ENCODE measurements at regions not wholly inside any gene's neighbourhood (a gene's known extent, or its start where the extent isn't known, plus 50 kb on each side); places are given as distances from the start of the nearest gene placed in this dataset.
"Not testable (repeated sequence)": the region's sequence is repeated elsewhere in the genome, so short reads cannot be mapped to it uniquely, and the experiment has no call there.

DNA sequence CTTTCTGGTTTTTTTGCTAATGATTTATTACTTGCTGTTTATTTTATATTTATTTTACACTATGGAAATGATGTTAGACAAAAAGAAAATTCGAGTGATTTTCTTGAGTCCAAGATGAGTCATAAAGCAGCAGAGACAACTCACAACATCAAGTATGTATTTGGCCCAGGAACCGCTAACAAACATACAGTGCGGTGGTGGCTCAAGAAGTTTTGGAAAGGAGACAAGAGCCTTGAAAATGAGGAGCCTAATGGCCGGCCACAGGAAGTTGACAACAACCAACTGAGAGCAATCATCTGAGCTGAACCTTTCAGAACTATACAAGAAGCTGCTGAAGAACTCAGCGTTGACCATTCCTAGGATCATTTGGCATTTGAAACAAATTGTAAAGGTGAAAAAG lies 594.1 kb downstream of the SATB2 start:
- TF ChIP-seq, protein P1, sequence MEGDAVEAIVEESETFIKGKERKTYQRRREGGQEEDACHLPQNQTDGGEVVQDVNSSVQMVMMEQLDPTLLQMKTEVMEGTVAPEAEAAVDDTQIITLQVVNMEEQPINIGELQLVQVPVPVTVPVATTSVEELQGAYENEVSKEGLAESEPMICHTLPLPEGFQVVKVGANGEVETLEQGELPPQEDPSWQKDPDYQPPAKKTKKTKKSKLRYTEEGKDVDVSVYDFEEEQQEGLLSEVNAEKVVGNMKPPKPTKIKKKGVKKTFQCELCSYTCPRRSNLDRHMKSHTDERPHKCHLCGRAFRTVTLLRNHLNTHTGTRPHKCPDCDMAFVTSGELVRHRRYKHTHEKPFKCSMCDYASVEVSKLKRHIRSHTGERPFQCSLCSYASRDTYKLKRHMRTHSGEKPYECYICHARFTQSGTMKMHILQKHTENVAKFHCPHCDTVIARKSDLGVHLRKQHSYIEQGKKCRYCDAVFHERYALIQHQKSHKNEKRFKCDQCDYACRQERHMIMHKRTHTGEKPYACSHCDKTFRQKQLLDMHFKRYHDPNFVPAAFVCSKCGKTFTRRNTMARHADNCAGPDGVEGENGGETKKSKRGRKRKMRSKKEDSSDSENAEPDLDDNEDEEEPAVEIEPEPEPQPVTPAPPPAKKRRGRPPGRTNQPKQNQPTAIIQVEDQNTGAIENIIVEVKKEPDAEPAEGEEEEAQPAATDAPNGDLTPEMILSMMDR (IDR thresholded peaks at IDR 0.05; ENCODE audit: low read depth, low read length): no peak
- Histone ChIP-seq H3K27ac (ENCODE audit: low read depth, low read length) (no peak overlapping the region), H3K27me3 (ENCODE audit: control insufficient read depth, insufficient read depth, low read length) (no peaks in the 10 kb centered on the region), H3K9me3 (ENCODE audit: control insufficient read depth, insufficient read depth, low read length) (no peaks in the 10 kb centered on the region), H3K4me3 (ENCODE audit: low read depth, low read length) (no peak overlapping the region)
- POLR2A ChIA-PET: no interaction called here
- DNase-seq (ENCODE audit: low read depth, low spot score): no peak
- CTCF ChIA-PET: no interaction called here

DNA sequence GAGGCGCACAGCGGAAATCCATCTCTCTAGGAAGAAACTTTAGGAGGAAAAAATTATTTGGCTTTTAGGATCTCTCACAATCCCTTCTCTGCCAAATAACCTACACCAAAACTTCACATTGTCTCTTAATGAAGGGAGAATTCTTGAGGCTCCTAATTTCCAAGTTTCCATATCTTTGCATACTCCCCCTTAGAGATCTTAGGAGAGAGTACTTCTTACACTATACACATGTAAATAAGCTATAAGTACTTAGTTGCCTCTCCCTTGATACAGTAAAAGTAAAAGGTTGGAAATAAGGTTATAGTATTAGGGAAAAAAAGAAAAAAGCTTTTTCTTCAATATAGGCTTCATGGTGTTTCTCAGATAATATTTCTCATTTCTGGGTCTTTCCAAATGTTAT lies 596.7 kb downstream of the SATB2 start:
- TF ChIP-seq, protein P1 (IDR thresholded peaks at IDR 0.05; ENCODE audit: low read depth, low read length): no peak
- Histone ChIP-seq H3K9me3 (ENCODE audit: control insufficient read depth, insufficient read depth, low read length) (no peaks in the 10 kb centered on the region), H3K4me3 (ENCODE audit: low read depth, low read length) (no peak overlapping the region), H3K27me3 (ENCODE audit: control insufficient read depth, insufficient read depth, low read length) (no peaks in the 10 kb centered on the region), H3K27ac (ENCODE audit: low read depth, low read length) (no peak overlapping the region)
- DNase-seq (ENCODE audit: low read depth, low spot score): no peak
- CTCF ChIA-PET: no interaction called here
- POLR2A ChIA-PET: no interaction called here

DNA sequence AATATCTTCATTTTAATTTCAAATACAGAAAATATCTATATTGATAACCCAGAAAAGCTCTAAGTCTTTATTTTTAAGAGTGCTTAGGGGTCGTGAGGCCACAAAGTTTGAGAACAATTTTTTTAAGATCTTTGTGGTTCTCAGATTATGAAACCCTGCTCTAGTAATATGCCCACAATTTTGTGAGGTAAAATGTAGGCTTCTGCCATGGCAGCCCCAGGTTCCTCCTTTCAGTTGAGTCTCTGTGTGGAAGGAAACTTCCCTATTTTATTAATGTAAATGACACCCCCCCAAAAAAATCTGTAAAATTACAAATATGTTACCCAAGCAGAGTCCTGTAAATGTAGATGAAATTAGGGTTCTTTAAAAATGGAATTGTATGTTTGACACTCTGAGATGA lies 600.5 kb downstream of the SATB2 start:
- POLR2A ChIA-PET: no interaction called here
- H3K4me3 ChIP-seq (ENCODE audit: low read depth, low read length): no peak overlapping the region

DNA sequence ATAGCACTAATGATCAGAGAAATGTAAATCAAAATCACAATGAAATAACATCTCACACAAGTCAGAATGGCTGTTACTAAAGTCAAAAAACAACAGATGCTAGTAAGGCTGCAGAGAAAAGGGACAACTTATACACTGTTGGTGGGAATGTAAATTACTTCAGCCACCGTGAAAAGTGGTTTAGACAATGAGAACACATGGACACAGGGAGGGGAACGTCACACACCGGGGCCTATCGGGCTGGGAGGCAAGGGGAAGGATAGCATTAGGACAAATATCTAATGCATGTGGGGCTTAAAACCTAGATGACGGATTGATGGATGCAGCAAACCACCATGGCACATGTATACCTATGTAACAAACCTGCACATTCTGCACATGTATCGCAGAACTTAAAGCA lies 602.0 kb downstream of the SATB2 start:
- H3K4me3 ChIP-seq (ENCODE audit: low read depth, low read length); H3K27me3 ChIP-seq (ENCODE audit: control insufficient read depth, insufficient read depth, low read length); DNase-seq (ENCODE audit: low read depth, low spot score); H3K27ac ChIP-seq (ENCODE audit: low read depth, low read length); CTCF ChIA-PET; POLR2A ChIA-PET; H3K9me3 ChIP-seq (ENCODE audit: control insufficient read depth, insufficient read depth, low read length): not testable (repeated sequence)

More for the DNA sequence above, 600.5 kb downstream of the SATB2 start:
- Histone ChIP-seq H3K9me3 (ENCODE audit: control insufficient read depth, insufficient read depth, low read length) (no peaks in the 10 kb centered on the region), H3K27me3 (ENCODE audit: control insufficient read depth, insufficient read depth, low read length) (no peaks in the 10 kb centered on the region), H3K27ac (ENCODE audit: low read depth, low read length) (no peak overlapping the region)
- CTCF ChIA-PET: no interaction called here
- TF ChIP-seq, protein P1 (IDR thresholded peaks at IDR 0.05; ENCODE audit: low read depth, low read length): no peak
- no peak for DNase-seq (ENCODE audit: low read depth, low spot score)

DNA sequence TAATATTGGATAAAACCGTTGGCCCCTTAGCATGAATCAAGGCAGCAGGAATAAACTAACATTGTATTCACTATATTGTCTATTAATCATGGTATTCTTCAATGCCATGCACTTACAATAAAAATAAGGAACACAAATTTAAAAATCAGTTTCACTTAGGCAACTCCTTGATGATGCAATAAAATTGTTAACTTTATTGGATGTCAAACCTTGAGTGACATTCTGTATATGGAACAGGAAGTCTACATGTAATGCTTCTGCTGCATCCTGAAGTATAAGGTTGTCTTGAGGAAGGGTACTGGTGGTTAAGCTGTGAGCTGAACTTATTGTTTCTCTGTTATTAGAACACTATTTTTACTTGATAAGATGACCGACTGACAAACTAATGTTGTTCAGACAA lies 605.5 kb downstream of the SATB2 start:
- TF ChIP-seq, protein P1 (IDR thresholded peaks at IDR 0.05; ENCODE audit: low read depth, low read length): no peak
- no peaks in the 10 kb centered on the region for H3K9me3 ChIP-seq (ENCODE audit: control insufficient read depth, insufficient read depth, low read length)
- no peak overlapping the region for H3K4me3 ChIP-seq (ENCODE audit: low read depth, low read length)
- DNase-seq (ENCODE audit: low read depth, low spot score): no peak
- POLR2A ChIA-PET: no interaction called here
- CTCF ChIA-PET: no interaction called here
- no peak overlapping the region for H3K27ac ChIP-seq (ENCODE audit: low read depth, low read length)
- no peaks in the 10 kb centered on the region for H3K27me3 ChIP-seq (ENCODE audit: control insufficient read depth, insufficient read depth, low read length)

DNA sequence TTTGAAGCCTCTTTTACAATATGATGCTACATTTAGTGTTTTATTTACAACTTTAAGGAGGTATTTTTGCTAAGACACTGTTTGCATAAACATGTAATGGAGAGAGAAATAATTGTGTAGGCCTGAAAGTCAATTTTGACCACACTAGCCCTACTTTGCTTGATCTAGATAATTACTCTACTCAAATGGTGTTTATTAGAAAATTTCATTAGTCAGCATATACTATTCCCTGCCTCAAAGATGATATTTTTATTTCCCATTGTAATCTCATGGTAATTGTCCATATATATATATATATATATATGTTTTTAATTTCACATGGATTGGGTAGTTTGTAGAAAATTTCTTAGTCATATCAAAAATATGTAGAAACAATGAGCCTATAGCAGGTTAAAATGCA lies 632.2 kb downstream of the SATB2 start:
- Histone ChIP-seq H3K4me3 (ENCODE audit: low read depth, low read length) (no peak overlapping the region), H3K27ac (ENCODE audit: low read depth, low read length) (no peak overlapping the region), H3K27me3 (ENCODE audit: control insufficient read depth, insufficient read depth, low read length) (no peaks in the 10 kb centered on the region), H3K9me3 (ENCODE audit: control insufficient read depth, insufficient read depth, low read length) (no peaks in the 10 kb centered on the region)
- TF ChIP-seq, protein P1 (IDR thresholded peaks at IDR 0.05; ENCODE audit: low read depth, low read length): no peak
- CTCF ChIA-PET: no interaction called here
- POLR2A ChIA-PET: no interaction called here
- no peak for DNase-seq (ENCODE audit: low read depth, low spot score)

Measured in AG04450 (cell line).